ENCODE measurements at regions not wholly inside any gene's neighbourhood (a gene's known extent, or its start where the extent isn't known, plus 50 kb on each side); places are given as distances from the start of the nearest gene placed in this dataset.
A peak's percentile ranks its signal among the peaks of the same experiment; 100 is the strongest.

DNA sequence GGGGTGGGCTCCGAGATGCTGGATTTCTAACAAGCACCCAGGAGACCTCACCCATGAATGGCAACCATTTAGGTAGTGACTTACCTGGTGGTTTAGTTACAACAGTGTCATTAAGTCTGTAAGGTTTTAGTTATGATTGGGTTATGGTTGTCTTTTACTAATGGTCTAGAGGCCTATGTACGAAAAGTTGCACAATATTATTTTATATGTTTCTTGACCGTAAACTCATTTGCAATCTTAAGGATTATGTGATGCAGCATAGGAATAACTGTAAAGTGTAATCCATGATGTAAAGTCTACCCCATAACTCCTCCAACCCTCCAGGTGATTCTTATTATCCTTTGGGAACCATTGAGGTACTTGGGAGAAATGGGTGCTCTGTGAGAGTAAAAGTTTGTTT lies 155.4 kb upstream of the ZEB2 start:
- DNase-seq (ENCODE audit: low read depth in 2 of 2): no peak

DNA sequence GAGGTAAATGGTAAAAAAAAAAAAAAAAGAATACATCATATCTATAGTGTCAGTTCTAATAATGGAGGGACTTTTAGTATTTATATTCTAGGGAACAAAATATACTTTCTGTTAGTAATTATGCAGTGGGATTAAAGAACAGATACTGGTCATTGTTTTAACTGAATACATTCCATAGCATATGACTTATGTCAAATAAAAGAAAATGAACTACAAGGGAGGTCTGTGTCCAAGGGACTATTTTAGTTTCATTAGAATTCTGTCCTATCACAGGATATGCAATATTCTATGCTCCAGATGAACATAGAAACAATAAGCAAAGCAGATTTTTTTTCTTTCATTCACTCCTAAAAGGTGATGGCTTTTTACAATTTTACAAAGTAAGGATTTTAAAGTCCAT lies 154.2 kb upstream of the ZEB2 start:
- DNase-seq (ENCODE audit: low read depth in 2 of 2): no peak

GRCh38 chr2:144673456-144673855 lies 153.5 kb upstream of the ZEB2 start:
- DNase-seq (ENCODE audit: low read depth in 2 of 2): no peak

- no peak for DNase-seq (ENCODE audit: low read depth in 2 of 2)
Measured at GRCh38 chr2:144671695-144672455, 152.0 kb upstream of the ZEB2 start.

DNA sequence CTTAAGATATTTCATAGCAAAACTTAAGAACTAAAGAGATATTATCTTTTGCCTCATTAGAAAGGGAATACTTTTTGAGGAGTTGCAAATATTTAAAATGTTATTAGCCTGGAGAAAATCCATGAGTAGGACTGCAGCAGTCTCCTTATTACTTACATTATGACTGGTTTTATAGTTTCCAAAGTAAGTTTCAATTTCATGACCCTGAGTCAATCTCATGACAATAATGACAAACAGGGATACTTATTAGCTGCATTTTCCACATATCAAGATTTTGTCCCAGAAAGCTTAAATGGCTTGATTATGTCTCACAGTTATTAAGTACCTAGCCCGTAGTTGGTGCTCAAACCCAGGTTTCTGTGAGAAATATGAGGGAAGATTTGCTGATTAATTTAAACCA lies 150.8 kb upstream of the ZEB2 start:
- no peak for DNase-seq (ENCODE audit: low read depth in 2 of 2)

GRCh38 chr2:144670080-144670479 lies 150.2 kb upstream of the ZEB2 start:
- DNase-seq (ENCODE audit: low read depth in 2 of 2): no peak

- no peak for DNase-seq (ENCODE audit: low read depth in 2 of 2)
Measured at GRCh38 chr2:144669196-144669987, 149.5 kb upstream of the ZEB2 start.

DNA sequence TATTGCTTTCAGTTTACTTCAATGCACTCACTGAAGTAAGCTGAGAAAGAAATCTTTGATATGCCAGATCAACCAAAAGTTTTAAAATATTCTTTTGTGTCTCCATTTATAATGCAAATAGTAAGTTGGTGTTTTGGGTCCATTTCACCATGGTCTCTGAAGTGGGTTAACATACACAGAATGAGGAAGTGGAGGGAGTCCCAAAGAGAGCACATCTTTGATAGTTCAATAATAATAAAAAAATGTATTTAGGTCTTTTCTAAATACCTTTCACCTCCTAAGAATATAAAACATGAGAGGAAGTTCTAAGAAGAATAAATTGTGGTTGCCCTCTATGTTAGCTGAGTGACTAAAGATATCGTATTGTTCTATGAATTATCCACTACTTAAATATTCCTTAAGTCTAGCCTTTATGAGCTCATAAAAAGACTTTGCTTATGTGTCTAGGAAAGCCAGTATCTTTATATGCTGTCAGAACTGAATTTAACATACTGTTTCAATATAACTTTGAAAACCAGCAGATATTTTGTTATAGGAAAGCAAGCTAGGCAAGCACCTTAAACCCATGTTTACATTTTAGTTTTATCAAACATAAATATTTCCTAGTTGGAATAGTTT lies 148.7 kb upstream of the ZEB2 start:
- no peak for DNase-seq (ENCODE audit: low read depth in 2 of 2)

DNA sequence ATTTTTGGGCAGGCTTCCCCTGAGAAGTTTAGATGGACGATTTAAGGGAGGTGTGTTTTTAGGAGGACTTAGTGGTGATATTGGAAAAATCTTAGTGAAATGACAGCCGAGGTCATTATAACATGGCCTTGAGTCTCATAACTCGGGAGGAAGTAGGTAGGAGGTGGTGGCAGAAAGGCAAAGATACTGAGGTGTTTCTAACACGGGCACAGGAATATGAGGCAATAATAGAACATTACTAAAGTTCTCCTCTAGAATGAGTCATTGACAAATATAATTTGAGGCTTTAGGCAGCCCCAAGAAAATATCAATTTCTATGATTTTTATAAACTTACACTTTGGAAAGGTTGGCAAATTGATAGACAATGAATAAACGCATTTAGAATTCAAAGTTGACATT lies 146.1 kb upstream of the ZEB2 start:
- DNase-seq (ENCODE audit: low read depth in 2 of 2): no peak

DNA sequence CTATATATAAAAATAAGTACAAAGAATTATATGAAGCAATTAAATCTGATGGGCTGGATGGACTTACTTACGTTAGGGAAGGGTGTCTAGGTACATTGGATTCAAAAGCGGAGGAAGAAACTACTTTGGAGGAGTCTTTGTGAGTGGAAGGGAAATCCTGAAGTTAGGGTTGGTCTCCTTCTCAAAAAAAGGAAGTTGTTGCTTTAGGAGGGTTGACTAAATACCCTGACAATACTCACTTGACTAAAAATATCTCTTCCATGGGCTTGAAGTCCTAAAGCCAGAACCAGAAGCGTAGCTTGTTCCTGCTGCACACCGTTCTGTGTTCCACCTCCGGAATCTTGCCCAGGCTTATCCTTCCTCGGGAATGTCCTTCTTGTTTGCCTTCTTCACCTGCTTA lies 143.3 kb upstream of the ZEB2 start:
- no peak for DNase-seq (ENCODE audit: low read depth in 2 of 2)

DNA sequence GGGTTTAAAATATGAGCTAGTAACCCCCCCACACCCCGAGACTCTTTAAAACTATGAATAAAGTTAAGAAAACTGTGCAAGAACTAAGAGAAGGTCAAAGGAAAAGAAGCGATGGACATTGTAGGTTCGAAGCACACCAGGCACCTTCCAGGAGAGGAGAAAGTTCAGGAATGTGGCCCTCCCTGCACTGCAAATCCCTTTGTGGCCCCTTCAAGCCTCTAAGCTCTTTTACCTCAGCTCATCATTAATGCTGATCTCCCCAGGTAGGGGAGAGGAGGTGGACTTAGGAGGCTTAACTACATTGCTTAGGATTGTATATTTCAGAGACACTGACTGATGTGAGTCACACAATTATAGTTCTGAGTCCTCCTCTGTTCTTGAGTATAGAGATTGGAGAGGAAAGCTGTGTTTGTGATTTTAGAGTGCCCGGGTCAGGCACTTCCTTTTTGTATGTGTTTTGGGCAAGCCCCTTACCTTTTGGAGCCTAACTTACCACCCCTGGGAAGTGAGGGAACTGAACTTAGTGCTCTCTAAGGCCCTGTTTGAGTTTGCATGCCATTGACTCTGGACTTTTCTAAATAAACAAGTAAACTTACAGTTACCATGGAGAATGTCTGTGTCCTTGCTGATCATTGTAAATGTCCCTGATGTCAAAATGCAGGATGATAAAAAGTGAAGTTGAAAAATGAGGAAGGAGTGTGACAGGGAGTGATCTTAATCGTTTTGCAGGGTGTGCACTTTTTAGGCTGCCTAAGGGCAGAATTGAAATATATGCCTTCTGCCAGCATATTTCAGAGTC lies 140.8 kb upstream of the ZEB2 start:
- no peak for DNase-seq (ENCODE audit: low read depth in 2 of 2)

DNA sequence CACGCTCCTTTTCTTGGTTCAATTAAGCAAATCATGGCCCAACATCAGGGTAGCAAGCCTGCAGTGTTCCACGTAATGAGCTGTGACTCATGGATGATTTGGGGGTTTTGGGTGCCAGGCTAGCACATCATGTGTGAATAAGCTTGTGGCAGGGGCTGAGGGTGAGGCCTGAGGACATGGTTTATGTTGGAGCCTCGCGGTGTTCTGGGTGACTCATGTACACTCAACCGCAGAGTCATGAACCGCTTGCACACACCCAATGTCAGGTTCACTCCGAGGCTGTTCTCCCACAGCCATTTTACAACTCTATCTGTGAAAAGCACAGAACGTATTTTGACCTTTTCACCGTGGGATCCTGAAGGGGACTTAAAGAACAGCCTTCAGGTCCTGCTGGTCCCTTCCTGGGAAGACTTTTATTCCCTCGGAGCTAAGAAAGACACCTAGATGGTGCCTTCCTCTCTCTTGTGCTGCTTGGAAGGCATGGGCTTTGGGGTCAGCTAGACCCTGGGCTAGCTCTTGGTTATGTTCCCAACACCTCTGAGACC lies 139.9 kb upstream of the ZEB2 start:
- DNase-seq (ENCODE audit: low read depth in 2 of 2): peak in 1 of 2 donors; percentile 8

DNA sequence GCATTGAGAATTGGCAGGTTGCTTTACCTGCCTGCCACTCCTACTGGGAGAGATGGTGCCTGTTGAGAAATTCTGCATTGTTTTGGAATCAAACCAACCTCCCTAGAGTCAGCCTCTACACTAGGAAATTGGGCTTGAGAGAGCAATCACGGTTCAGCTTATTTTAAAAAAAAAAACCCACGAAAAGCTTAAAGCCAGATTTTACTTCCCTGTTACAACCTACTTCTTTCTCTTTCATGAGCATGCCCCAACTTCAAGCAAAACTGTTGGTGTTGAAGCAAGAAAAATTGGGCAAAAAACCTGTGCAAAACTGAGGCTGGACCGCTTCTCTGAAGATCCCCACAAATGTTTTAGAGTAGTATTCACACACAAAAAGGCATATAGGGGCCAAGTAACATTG lies 134.6 kb upstream of the ZEB2 start:
- DNase-seq (ENCODE audit: low read depth in 2 of 2): no peak

- no peak for DNase-seq (ENCODE audit: low read depth in 2 of 2)
Measured at GRCh38 chr2:144650907-144651306, 131.0 kb upstream of the ZEB2 start.

DNA sequence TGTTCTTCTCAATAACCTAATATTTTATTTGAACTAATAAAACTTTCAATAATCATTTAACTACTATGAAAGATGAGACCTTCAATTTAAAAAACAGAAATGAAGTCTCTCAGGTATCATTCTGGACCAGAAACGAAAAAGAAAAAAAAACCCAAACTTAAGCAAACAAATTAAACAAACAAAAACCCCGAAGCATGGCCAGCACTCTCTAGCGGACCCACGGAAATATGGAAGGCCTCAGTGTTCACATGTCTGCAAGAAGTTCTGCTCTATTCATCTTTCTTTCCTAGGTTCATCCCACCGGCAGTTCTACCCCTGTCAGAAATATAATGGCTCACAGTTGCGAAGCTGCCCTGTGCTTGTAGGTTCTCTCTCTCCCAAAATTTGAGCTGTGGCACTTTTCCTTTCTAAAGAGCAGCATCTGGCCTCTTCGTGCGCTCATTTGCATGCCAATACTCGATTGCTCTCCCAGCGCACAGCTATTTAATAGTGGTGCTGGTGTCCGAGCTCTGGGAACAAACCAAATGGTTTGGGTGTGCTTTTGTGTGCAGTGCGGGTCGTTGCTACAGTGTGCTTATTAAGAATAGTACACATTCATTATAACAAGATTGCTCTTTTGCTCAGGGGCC lies 129.0 kb upstream of the ZEB2 start:
- no peak for DNase-seq (ENCODE audit: low read depth in 2 of 2)

DNA sequence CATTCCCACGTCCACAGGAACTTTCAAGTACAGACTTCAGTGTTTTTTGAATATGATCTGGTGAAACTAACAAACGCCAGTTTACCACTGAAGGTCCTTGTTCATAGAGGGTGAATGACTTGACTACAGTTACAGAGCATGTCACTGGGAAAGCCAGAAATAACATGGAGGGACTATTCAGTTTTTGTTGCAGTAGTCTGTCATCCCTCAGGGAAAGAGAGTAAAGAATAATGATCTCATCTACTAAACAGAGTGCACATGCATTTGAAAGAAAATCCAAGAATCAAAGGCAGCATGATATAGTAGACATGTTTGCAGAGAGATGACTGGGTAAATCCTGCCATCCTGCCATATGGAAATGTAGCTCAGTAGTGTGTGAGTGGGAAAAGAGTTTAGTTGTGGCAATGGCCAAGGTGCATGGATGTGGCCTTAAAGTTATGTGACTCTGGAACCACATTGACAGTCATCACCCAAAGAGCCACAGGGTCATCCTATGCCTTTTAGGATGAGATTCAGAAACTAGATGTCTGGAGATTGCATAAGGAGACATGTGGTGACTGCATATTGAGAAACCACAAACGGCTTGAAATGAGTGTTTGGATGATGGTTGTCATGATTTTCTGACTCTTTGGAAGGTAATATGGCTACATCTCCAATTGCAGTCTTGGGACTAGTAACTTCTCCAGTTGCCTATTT lies 125.3 kb upstream of the ZEB2 start:
- DNase-seq (ENCODE audit: low read depth in 2 of 2): no peak

- no peak for DNase-seq (ENCODE audit: low read depth in 2 of 2)
Measured at GRCh38 chr2:144644549-144644948, 124.6 kb upstream of the ZEB2 start.

DNA sequence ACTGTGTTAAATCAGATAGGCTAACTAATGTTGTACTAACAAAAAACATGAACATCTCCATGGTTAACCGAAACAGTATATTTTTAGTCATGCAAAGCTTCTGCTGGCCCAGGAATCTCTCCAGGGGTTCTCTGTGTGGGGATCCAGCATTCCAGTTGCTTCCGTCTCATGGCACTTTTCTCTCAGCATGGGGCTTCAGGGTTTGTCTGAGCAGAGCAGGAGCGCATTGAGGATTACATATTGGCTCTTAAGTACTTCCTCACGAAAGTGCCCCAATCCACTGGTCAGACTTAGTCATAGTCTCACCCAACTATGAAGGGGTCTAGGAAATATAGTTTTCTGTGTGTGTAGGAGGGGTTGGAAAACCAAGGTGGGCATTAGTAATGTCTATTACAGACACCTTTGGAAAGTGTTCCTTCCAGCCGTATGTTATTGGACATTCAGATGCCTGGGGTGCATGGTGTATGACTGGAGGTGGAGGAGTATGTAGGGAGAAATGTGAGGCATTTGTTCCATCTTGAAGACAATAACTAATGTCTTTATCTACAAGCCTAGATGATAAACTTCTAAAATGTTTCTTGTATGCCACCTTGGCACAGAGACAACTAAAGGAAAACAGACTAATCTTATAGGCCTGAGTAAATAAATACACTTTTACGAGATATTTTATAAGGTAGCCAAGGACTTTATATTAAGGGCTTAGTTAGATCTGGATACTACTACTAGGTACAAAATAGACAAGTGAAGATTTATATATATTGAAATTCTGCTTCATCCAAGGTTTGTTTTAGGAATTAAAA lies 123.8 kb upstream of the ZEB2 start:
- DNase-seq (ENCODE audit: low read depth in 2 of 2): no peak

DNA sequence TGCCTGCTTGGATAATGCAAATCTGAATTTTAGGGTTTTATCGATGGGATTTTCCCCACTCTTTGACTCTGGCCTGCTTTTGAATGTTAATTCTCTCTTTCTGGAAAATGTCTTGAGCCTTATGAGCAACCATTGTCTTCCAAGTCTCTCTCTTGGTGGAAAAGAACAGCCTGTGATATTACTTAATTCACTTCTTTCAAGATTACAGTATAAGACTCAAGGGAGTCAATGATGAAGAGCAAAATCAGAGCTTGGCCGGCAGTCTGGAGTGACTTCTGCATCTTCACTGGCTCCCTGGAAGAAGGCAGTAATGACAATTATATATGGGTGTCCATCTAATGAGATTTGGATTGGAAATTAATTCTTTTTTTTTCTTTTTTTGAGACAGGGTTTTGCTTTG lies 122.9 kb upstream of the ZEB2 start:
- no peak for DNase-seq (ENCODE audit: low read depth in 2 of 2)

- no peak for DNase-seq (ENCODE audit: low read depth in 2 of 2)
Measured at GRCh38 chr2:144642131-144642530, 122.2 kb upstream of the ZEB2 start.

All from stimulated activated CD4-positive, alpha-beta T cell treated with anti-CD3 and anti-CD28 coated beads, Interleukin-1b, Interleukin-23, amount 100 ng/mL, for 4 hours (primary cell).